H9 (cell line): ENCODE measurements at regions not wholly inside any gene's neighbourhood (a gene's known extent, or its start where the extent isn't known, plus 50 kb on each side); places are given as distances from the start of the nearest gene placed in this dataset.

Experiments used
- DNase-seq: peaks from one replicate; pipeline ENCODE4 v3.0.0-alpha.2; 2017
- H2AFZ ChIP-seq: one replicate; pipeline ENCODE4 v1.6.1; 2013; ENCODE audit warnings: mild to moderate bottlenecking, low read length, control low read depth, moderate library complexity
- H2AK5ac ChIP-seq: 2 replicates; pipeline ENCODE4 v1.6.1; 2013; ENCODE audit warnings: low read length, control low read depth, mixed read lengths; ENCODE audit not compliant: insufficient read length
- H2BK120ac ChIP-seq: one replicate; pipeline ENCODE4 v1.6.1; 2013; ENCODE audit warnings: low read depth, mild to moderate bottlenecking, low read length, control low read depth, inconsistent platforms; ENCODE audit not compliant: poor library complexity, severe bottlenecking
- H2BK12ac ChIP-seq: 2 replicates; pipeline ENCODE4 v1.6.1; 2013; ENCODE audit warnings: low read length, control low read depth, mixed read lengths, low read depth; ENCODE audit not compliant: insufficient read length
- H2BK15ac ChIP-seq: 2 replicates; pipeline ENCODE4 v1.6.1; 2013; ENCODE audit warnings: low read depth, low read length, control low read depth
- H2BK20ac ChIP-seq: one replicate; pipeline ENCODE4 v1.6.1; 2013; ENCODE audit warnings: low read depth, mild to moderate bottlenecking, low read length, control low read depth, inconsistent platforms; ENCODE audit not compliant: poor library complexity, severe bottlenecking
- H2BK5ac ChIP-seq: 2 replicates; pipeline ENCODE4 v1.6.1; 2013; ENCODE audit warnings: low read length, control low read depth, mixed read lengths; ENCODE audit not compliant: insufficient read length
- H3K14ac ChIP-seq: 2 replicates; pipeline ENCODE4 v1.6.1; 2013; ENCODE audit warnings: low read length, control low read depth; ENCODE audit not compliant: insufficient read depth
- H3K18ac ChIP-seq: 2 replicates; pipeline ENCODE4 v1.6.1; 2013; ENCODE audit warnings: low read depth, mild to moderate bottlenecking, mixed read lengths, low read length, control low read depth; ENCODE audit not compliant: insufficient read length
- H3K23ac ChIP-seq: 2 replicates; pipeline ENCODE4 v1.6.1; 2013; ENCODE audit warnings: low read length, control low read depth, mixed read lengths, low read depth; ENCODE audit not compliant: insufficient read length
- H3K23me2 ChIP-seq: 2 replicates; pipeline ENCODE4 v1.6.1; 2013; ENCODE audit warnings: low read depth, mild to moderate bottlenecking, mixed read lengths, low read length, control low read depth; ENCODE audit not compliant: insufficient read length, poor library complexity, severe bottlenecking
- H3K27ac ChIP-seq: 2 replicates; pipeline ENCODE4 v1.5.1; 2013; ENCODE audit warnings: low read length, control low read depth, mixed read lengths, low read depth; ENCODE audit not compliant: insufficient read length
- H3K27me3 ChIP-seq: 2 replicates; pipeline ENCODE4 v1.6.1; 2013; ENCODE audit warnings: low read length, control low read depth, inconsistent platforms; ENCODE audit not compliant: insufficient read depth
- H3K4ac ChIP-seq: 2 replicates; pipeline ENCODE4 v1.6.1; 2013; ENCODE audit warnings: low read depth, mild to moderate bottlenecking, control low read depth, inconsistent platforms, low read length, moderate library complexity
- H3K4me1 ChIP-seq: 2 replicates; pipeline ENCODE4 v1.6.1; 2013; ENCODE audit warnings: low read length, control low read depth, inconsistent platforms; ENCODE audit not compliant: insufficient read depth
- H3K4me2 ChIP-seq: 2 replicates; pipeline ENCODE4 v1.6.1; 2013; ENCODE audit warnings: low read length, control low read depth, mixed read lengths; ENCODE audit not compliant: insufficient read length, insufficient read depth
- H3K56ac ChIP-seq: 2 replicates; pipeline ENCODE4 v1.6.1; 2013; ENCODE audit warnings: low read depth, mild to moderate bottlenecking, mixed read lengths, low read length, control low read depth; ENCODE audit not compliant: insufficient read length
- H3K79me1 ChIP-seq: 2 replicates; pipeline ENCODE4 v1.6.1; 2013; ENCODE audit warnings: low read depth, mild to moderate bottlenecking, moderate library complexity, low read length, control low read depth, inconsistent platforms; ENCODE audit not compliant: insufficient read depth, poor library complexity, severe bottlenecking
- H3K79me2 ChIP-seq: 2 replicates; pipeline ENCODE4 v1.6.1; 2013; ENCODE audit warnings: low read length, control low read depth, inconsistent platforms; ENCODE audit not compliant: insufficient read depth
- H3K9ac ChIP-seq: 2 replicates; pipeline ENCODE4 v1.6.1; 2013; ENCODE audit warnings: low read length, control low read depth, mixed read lengths; ENCODE audit not compliant: insufficient read length; ENCODE audit errors: extremely low read depth
- H3K9me3 ChIP-seq: one replicate; pipeline ENCODE4 v1.6.1; 2013; ENCODE audit warnings: low read depth, low read length, inconsistent platforms; ENCODE audit not compliant: control insufficient read depth
- H3T11ph ChIP-seq: one replicate; pipeline ENCODE4 v1.6.1; 2013; ENCODE audit warnings: mild to moderate bottlenecking, low read length, control low read depth, inconsistent platforms
- H4K20me1 ChIP-seq: one replicate; pipeline ENCODE4 v1.6.1; 2013; ENCODE audit not compliant: control insufficient read depth, insufficient read length, insufficient read depth
- H4K5ac ChIP-seq: 2 replicates; pipeline ENCODE4 v1.6.1; 2013; ENCODE audit warnings: low read depth, mild to moderate bottlenecking, mixed read lengths, low read length, control low read depth; ENCODE audit not compliant: insufficient read length
- H4K8ac ChIP-seq: replicated peaks from 2 replicates; pipeline ENCODE4 v1.6.1; 2013; ENCODE audit warnings: low read length, control low read depth, mixed read lengths, low read depth; ENCODE audit not compliant: insufficient read length
- H4K91ac ChIP-seq: 2 replicates; pipeline ENCODE4 v1.6.1; 2013; ENCODE audit warnings: low read depth, mild to moderate bottlenecking, moderate library complexity, mixed read lengths, low read length, control low read depth; ENCODE audit not compliant: insufficient read length
- H3K27ac Mint-ChIP-seq, 3 experiments: 2 replicates in 2 of 3; 3 replicates in 1 of 3; pipeline ENCODE4 v1.8.0; 2020 to 2021; ENCODE audit warnings: mixed read lengths in 3 of 3, mild to moderate bottlenecking in 1 of 3, moderate library complexity in 1 of 3
- H3K27me3 Mint-ChIP-seq: 2 replicates; pipeline ENCODE4 v1.8.0; 2021; ENCODE audit warnings: low read depth, mild to moderate bottlenecking, moderate library complexity, mixed read lengths
- H3K36me3 Mint-ChIP-seq, 3 experiments: 2 replicates in 2 of 3; 3 replicates in 1 of 3; pipeline ENCODE4 v1.8.0; 2020 to 2021; ENCODE audit warnings: low read depth in 3 of 3, mixed read lengths in 3 of 3; ENCODE audit not compliant: insufficient read depth in 1 of 3
- H3K4me1 Mint-ChIP-seq, 2 experiments: 2 replicates each; pipeline ENCODE4 v1.8.0; 2020; ENCODE audit warnings: mixed read lengths in 2 of 2
- H3K4me3 Mint-ChIP-seq, 2 experiments: 2 replicates in 1 of 2; 3 replicates in 1 of 2; pipeline ENCODE4 v1.8.0; 2020 to 2021; ENCODE audit warnings: mild to moderate bottlenecking in 2 of 2, mixed read lengths in 2 of 2, moderate library complexity in 1 of 2
- H3K9me3 Mint-ChIP-seq, 2 experiments: 2 replicates in 1 of 2; 3 replicates in 1 of 2; pipeline ENCODE4 v1.8.0; 2020; ENCODE audit warnings: mild to moderate bottlenecking in 2 of 2, mixed read lengths in 2 of 2, moderate library complexity in 1 of 2
- WGBS: extraction: QIAGEN DNeasy Blood & Tissue Kit; methylation state at CpG from one replicate; pipeline ENCODE4 v1.1.7; 2013; ENCODE audit warnings: missing lambda C conversion rate, low lambda C conversion rate, mixed read lengths; ENCODE audit not compliant: insufficient read length; ENCODE audit errors: extremely low coverage; 5-methylcytosine and 5-hydroxymethylcytosine counted together
- TF ChIP-seq, protein P1 (sequence below): fragments of 200-600 bp; sonication (generic); conservative IDR thresholded peaks from 3 replicates; pipeline ENCODE4 v1.8.0; 2021; ENCODE audit warnings: antibody characterized with exemption, mild to moderate bottlenecking

DNA sequence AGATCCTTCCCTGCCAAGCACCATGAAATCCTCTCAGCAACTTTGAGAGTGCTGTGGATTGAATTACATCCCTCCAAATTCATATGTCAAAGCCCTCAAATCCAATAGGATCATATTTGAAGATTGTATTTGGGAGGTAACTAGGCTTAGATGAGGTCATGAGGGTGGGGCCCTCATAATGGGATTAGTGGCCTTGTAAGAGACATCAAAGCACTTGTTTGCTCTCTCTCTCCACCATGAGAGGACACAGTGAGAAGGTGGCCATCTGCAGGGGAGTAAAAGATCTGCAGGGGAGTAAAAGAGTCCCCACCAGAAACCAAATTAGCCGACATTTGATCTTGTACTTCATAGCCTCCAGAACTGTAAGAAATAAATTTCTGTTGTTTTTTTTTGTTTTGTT lies 298.2 kb downstream of the SAMD5 start:
- TF ChIP-seq, protein P1, sequence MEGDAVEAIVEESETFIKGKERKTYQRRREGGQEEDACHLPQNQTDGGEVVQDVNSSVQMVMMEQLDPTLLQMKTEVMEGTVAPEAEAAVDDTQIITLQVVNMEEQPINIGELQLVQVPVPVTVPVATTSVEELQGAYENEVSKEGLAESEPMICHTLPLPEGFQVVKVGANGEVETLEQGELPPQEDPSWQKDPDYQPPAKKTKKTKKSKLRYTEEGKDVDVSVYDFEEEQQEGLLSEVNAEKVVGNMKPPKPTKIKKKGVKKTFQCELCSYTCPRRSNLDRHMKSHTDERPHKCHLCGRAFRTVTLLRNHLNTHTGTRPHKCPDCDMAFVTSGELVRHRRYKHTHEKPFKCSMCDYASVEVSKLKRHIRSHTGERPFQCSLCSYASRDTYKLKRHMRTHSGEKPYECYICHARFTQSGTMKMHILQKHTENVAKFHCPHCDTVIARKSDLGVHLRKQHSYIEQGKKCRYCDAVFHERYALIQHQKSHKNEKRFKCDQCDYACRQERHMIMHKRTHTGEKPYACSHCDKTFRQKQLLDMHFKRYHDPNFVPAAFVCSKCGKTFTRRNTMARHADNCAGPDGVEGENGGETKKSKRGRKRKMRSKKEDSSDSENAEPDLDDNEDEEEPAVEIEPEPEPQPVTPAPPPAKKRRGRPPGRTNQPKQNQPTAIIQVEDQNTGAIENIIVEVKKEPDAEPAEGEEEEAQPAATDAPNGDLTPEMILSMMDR = peak; percentile 34; the same call in 2 of the 3 replicates
- Histone ChIP-seq H2AK5ac (no peak overlapping the region), H2BK20ac (no peak overlapping the region), H3K4ac (no peak overlapping the region), H2BK15ac (no peak overlapping the region), H3K9ac (no peak overlapping the region), H3K27me3 (no peaks in the 10 kb centered on the region), H4K91ac (no peak overlapping the region), H3K27ac (no peak overlapping the region), H3K23me2 (no peaks in the 10 kb centered on the region), H3K56ac (no peak overlapping the region), H3K9me3 (no peaks in the 10 kb centered on the region), H3K4me1 (no peaks in the 10 kb centered on the region), H4K8ac (no peak overlapping the region), H3K79me1 (no peaks in the 10 kb centered on the region), H3K79me2 (no peaks in the 10 kb centered on the region), H3K4me2 (no peak overlapping the region), H3K18ac (no peak overlapping the region), H3K23ac (no peak overlapping the region), H2BK5ac (no peak overlapping the region), H4K5ac (no peak overlapping the region), H2AFZ (no peak overlapping the region), H3K14ac (no peak overlapping the region), H2BK12ac (no peak overlapping the region), H3T11ph (no peak overlapping the region), H2BK120ac (no peak overlapping the region), H4K20me1 (no peaks in the 10 kb centered on the region)
- H3K36me3 Mint-ChIP-seq = peaks cover 0 to 11% (median 1%) of the 10 kb centered on the region in 3 experiments; a peak in 2 of 7 replicates
- peaks cover 6 to 7% of the 10 kb centered on the region in 2 experiments; a peak in 4 of 5 replicates for H3K9me3 Mint-ChIP-seq
- H3K4me3 Mint-ChIP-seq = no peak overlapping the region
- no peak overlapping the region for H3K27ac Mint-ChIP-seq
- DNase-seq = no peak
- whole genome bisulfite sequencing = no CpG with 5 or more reads among the region's 1 CpG
- H3K4me1 Mint-ChIP-seq = no peaks in the 10 kb centered on the region
- H3K27me3 Mint-ChIP-seq = no peaks in the 10 kb centered on the region; the same call in 1 of the 2 replicates
